GM20000 (cell line): ENCODE measurements at regions not wholly inside any gene's neighbourhood (a gene's known extent, or its start where the extent isn't known, plus 50 kb on each side); places are given as distances from the start of the nearest gene placed in this dataset.

Source experiments
- DNase-seq: peaks from one replicate; pipeline ENCODE4 v3.0.0; 2012; ENCODE audit warnings: low spot score
- TF ChIP-seq, protein P1 (sequence below): IDR thresholded peaks from 2 replicates; pipeline ENCODE4 v1.5.1; 2012; ENCODE audit warnings: mild to moderate bottlenecking, control low read depth; ENCODE audit errors: extremely low read depth, missing control alignments

DNA sequence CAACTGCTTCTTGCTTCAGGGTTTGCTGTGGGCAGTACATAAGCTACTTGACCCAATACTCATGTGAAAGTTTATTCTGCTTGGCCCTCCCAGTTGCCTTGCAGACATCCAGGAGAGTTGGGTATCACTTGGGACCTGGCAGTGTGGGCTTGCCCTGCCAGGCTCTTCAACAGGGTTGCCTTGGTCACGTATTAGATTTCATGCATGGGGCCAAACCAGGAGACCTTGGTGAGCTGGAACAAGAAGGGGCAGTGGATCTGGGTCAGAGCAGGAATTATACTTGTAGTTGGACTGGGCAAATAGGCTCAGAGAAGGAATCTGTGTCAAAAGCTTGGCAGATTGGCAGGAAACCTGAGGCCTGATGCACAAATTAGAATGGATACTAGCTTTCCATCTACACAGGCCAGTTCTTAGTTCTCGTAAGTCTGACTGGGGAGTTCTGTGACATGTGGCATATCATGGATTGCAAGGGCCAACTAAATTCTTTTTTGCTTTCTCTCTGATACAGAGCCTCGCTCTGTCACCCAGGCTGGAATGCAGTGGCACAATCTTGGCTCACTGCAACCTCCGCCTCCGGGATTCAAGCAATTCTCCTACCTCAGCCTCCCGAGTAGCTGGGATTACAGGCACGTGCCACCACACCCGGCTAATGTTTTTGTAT lies 192.6 kb upstream of the SERP2 start:
- TF ChIP-seq, protein P1, sequence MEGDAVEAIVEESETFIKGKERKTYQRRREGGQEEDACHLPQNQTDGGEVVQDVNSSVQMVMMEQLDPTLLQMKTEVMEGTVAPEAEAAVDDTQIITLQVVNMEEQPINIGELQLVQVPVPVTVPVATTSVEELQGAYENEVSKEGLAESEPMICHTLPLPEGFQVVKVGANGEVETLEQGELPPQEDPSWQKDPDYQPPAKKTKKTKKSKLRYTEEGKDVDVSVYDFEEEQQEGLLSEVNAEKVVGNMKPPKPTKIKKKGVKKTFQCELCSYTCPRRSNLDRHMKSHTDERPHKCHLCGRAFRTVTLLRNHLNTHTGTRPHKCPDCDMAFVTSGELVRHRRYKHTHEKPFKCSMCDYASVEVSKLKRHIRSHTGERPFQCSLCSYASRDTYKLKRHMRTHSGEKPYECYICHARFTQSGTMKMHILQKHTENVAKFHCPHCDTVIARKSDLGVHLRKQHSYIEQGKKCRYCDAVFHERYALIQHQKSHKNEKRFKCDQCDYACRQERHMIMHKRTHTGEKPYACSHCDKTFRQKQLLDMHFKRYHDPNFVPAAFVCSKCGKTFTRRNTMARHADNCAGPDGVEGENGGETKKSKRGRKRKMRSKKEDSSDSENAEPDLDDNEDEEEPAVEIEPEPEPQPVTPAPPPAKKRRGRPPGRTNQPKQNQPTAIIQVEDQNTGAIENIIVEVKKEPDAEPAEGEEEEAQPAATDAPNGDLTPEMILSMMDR: no peak
- DNase-seq: no peak

DNA sequence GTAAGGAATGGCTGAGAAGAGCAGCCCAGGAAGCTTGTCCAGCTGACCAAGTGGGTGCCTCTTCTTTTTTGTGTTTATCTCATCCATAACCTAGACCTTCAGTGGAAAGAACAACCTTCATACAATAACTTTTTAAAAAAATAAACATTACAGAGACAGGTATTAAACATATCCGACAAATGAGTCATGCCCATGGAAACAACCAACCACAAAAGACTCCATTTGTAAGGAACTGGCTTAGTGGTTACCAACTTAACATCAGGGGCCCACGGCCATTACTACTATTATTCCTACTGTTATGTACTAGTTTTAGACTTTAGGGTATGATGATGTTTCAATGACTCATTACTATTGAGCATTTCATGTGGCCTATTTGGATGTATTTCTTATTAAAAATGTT lies 191.7 kb upstream of the SERP2 start:
- no peak for DNase-seq
- TF ChIP-seq, protein P1: no peak

DNA sequence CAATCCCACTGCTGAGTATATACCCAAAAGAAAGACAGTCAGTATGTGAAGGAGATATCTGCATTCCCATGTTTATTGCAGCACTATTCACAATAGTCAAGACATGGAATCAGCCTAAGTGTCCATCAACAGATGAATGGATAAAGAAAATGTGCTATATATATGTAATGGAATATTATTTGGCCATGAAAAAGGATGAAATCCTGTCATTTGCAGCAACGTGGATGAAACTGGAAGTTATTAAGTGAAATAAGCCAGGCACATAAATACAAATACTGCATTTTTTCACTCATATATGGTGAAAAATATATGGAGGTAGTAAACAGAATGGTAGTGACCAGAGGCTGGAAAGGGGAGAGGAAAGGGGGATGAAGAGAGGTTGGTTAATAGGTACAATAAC lies 188.9 kb upstream of the SERP2 start:
- no peak for DNase-seq
- TF ChIP-seq, protein P1: no peak

DNA sequence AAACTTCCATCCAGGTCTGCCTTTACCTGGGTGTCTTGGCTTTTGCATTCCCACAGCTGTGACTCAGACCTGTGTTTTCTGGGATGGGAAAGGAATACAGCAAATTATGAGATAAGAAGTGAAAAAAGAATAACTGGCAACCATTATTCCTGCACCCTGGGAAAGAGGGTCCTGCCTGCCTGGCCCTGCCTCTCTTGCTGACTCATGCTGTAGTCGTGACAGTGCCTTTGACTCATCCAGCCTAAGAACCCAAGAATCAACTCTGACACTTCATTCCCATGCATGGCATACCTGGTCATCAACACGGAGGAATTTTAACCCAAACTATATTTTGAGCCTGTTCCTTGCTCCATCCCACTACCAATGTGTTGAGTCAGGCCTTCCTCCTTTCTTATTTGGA lies 185.4 kb upstream of the SERP2 start:
- DNase-seq: no peak
- TF ChIP-seq, protein P1: no peak

DNA sequence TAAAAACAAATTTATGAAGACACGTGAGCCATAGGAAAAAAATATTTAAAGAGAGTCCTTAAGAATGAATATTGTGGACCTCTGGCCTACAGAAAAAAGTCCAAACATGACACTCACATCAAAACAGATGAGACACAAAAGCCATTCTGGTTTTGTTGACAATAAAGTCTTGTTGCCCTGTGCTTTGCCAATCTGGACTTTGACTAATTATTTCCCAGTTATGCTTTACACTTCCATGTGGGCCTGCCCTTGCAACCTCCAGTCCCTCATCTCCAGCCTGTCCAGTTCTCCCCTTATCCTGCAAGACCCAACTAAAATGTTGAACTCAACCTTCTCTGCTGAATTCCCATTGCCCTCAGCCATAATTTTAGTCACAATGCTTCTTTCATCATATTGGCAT lies 184.5 kb upstream of the SERP2 start:
- TF ChIP-seq, protein P1: no peak
- no peak for DNase-seq

DNA sequence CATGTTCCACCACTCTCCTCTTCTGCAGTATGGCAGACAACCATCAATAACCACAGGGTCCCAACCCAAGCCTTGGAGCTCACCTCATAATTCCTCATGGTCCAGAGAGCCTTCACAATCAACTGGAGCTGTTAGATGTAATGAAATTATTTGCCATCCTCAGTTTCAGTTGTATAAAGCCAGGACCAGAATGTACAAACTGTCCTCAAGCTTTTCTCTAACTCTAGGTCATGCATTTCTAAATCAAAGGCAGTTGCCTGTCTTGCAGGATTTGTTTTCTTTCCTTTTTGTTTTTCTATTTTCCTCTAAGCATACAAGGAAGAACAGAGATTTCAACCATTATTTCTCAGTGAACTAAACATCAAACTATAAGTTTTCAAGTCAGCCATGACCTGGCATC lies 182.5 kb upstream of the SERP2 start:
- TF ChIP-seq, protein P1: no peak
- no peak for DNase-seq

DNA sequence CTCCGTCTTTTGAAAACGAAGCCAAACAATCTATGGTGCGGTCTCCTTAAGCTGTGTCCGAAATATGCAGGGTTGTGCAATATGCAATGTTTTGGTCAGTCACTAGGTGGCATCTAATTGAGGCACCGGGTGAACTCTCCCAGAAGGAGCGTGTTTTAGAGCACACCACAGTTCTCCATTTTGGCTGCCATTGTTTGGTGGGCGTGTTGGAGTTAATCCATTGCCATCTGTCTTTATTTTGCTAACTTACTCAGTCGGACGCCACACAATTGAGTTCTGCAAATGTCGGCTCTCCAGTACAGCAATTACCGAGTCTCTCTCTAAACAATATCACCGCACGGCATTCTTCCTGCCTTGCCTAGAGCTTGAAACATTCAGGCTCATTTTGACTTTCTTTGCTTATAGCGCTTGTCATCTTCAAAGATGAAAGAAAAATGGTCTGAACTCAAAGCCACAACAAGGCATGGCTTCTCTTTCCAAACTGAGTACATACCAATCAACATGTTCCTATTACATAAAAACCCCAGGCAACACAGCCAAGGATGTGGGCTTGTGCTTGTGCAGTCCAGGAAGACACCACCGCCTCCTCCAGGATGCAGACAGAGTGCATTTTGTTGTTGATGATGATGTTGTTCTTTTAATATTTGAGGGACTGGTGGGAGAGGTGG lies 182.0 kb upstream of the SERP2 start:
- peak; percentile 36 for DNase-seq
- TF ChIP-seq, protein P1: peak; percentile 22
